ENCODE measurements at regions not wholly inside any gene's neighbourhood (a gene's known extent, or its start where the extent isn't known, plus 50 kb on each side); places are given as distances from the start of the nearest gene placed in this dataset.
"Not testable (repeated sequence)": the region's sequence is repeated elsewhere in the genome, so short reads cannot be mapped to it uniquely, and the experiment has no call there.

DNA sequence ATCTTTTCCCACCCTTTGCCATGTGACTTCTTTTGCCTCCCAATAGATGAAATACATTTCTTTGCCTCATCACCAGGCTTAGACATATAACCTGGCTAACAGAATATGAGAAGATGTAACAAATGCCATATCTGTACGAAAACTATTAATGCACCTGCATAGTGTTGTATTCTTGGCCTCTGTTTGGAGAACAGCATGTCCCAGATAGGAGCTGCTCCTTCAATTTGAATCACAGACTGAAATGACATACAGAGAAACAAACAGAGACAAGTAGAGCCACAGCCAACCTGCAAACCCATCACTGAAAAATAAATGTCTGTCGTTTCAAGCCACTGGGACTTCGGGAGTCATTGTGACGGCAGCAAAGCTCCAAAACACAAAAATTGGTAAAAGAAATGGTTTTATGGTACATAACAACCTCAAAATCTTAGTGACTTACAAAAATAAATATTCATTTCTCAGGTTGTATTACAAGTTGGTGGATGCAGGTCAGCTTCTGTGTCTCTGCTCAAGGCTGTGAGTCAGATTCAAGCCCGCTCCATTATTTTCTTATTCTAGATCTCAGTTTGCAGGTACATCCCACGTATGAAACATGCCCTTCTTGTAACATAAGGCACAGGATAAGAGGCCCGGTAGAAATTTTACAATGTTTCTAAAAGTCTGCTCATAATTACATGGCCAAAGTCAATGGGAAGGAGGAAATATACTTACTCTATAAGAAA, 171.3 kb upstream of the SOX6 start:
- no peak for ATAC-seq
- TF ChIP-seq, protein P1, sequence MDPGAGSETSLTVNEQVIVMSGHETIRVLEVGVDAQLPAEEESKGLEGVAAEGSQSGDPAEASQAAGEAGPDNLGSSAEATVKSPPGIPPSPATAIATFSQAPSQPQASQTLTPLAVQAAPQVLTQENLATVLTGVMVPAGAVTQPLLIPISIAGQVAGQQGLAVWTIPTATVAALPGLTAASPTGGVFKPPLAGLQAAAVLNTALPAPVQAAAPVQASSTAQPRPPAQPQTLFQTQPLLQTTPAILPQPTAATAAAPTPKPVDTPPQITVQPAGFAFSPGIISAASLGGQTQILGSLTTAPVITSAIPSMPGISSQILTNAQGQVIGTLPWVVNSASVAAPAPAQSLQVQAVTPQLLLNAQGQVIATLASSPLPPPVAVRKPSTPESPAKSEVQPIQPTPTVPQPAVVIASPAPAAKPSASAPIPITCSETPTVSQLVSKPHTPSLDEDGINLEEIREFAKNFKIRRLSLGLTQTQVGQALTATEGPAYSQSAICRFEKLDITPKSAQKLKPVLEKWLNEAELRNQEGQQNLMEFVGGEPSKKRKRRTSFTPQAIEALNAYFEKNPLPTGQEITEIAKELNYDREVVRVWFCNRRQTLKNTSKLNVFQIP (CRISPR knock-in tag; IDR thresholded peaks at IDR 0.05; ENCODE audit: borderline replicate concordance, low read depth) = no peak
- TF ChIP-seq ZNF8 (CRISPR knock-in tag; IDR thresholded peaks at IDR 0.05) = no peak
- no peak for TF ChIP-seq OSR1 (CRISPR knock-in tag; IDR thresholded peaks at IDR 0.05)
- TF ChIP-seq TCF4 (CRISPR knock-in tag; IDR thresholded peaks at IDR 0.05; ENCODE audit: borderline replicate concordance) = no peak
- no peak for TF ChIP-seq BACH2 (CRISPR knock-in tag; IDR thresholded peaks at IDR 0.05; ENCODE audit: borderline replicate concordance)
- TF ChIP-seq ZNF565 (CRISPR knock-in tag; conservative IDR thresholded peaks at IDR 0.05; ENCODE audit: low read depth) = no peak
- TF ChIP-seq ISL1 (CRISPR knock-in tag; IDR thresholded peaks at IDR 0.05) = no peak
- TF ChIP-seq ARNTL (CRISPR knock-in tag; IDR thresholded peaks at IDR 0.05; ENCODE audit: borderline replicate concordance, low read depth) = no peak
- no peak for TF ChIP-seq RARB (CRISPR knock-in tag; IDR thresholded peaks at IDR 0.05)
- TF ChIP-seq TOX (CRISPR knock-in tag; IDR thresholded peaks at IDR 0.05; ENCODE audit: borderline replicate concordance) = no peak
- TF ChIP-seq GLIS3 (CRISPR knock-in tag; IDR thresholded peaks at IDR 0.05) = no peak
- no peak for TF ChIP-seq ZNF70 (CRISPR knock-in tag; IDR thresholded peaks at IDR 0.05)
- TF ChIP-seq, protein P2, sequence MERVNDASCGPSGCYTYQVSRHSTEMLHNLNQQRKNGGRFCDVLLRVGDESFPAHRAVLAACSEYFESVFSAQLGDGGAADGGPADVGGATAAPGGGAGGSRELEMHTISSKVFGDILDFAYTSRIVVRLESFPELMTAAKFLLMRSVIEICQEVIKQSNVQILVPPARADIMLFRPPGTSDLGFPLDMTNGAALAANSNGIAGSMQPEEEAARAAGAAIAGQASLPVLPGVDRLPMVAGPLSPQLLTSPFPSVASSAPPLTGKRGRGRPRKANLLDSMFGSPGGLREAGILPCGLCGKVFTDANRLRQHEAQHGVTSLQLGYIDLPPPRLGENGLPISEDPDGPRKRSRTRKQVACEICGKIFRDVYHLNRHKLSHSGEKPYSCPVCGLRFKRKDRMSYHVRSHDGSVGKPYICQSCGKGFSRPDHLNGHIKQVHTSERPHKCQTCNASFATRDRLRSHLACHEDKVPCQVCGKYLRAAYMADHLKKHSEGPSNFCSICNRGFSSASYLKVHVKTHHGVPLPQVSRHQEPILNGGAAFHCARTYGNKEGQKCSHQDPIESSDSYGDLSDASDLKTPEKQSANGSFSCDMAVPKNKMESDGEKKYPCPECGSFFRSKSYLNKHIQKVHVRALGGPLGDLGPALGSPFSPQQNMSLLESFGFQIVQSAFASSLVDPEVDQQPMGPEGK (CRISPR knock-in tag; IDR thresholded peaks at IDR 0.05; ENCODE audit: borderline replicate concordance) = no peak

DNA sequence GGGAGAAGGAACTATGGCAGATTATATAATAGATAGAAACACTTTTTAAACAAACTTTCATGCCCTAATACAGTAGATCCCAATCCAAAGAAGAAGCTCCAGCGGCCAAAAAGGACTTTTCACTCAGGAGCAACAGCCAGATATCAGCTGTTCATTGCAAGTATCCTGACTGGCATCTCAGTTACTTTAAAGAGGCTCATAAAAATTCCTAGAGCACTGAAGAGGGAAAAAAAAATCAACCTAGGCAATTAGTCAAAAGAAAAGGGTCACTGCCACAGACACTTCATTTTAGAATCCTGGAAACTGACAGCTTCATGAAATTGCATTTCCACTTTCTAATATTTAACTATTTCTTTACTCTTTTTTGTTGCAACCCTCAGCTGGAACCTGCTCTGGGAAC, 170.6 kb upstream of the SOX6 start:
- TF ChIP-seq, protein P1 (CRISPR knock-in tag; IDR thresholded peaks at IDR 0.05; ENCODE audit: borderline replicate concordance, low read depth) = no peak
- no peak for TF ChIP-seq ZNF565 (CRISPR knock-in tag; conservative IDR thresholded peaks at IDR 0.05; ENCODE audit: low read depth)
- no peak for TF ChIP-seq CSDC2 (CRISPR knock-in tag; IDR thresholded peaks at IDR 0.05)
- ATAC-seq = no peak

DNA sequence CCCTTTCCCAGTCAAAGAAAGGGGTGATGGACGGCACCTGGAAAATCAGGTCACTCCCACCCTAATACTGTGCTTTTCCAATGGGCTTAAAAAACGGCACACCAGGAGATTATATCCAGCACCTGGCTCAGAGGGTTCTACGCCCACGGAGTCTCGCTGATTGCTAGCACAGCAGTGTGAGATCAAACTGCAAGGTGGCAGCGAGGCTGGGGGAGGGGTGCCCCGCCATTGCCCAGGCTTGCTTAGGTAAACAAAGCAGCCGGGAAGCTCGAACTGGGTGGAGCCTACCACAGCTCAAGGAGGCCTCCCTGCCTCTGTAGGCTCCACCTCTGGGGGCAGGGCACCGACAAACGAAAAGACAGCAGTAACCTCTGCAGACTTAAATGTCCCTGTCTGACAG, 164.4 kb upstream of the SOX6 start:
- not testable (repeated sequence) for ATAC-seq

DNA sequence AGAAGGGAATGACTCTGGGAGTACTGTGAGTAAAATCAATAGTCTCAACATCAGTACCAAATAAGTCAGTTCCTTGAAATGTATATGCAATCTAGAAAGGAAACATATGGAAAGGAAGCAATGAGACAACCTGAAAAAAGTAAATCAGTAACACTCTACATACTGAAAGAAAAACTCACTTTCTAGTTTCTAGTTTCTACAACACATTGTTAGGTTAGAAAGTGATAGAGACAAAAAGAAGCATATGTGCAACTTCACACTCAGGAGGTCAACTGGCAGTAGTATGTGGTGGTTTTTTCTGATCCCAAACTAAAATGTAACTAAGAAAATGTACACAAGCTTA, 156.5 kb upstream of the SOX6 start:
- no peak for TF ChIP-seq ZNF8 (CRISPR knock-in tag; IDR thresholded peaks at IDR 0.05)
- TF ChIP-seq, protein P3, sequence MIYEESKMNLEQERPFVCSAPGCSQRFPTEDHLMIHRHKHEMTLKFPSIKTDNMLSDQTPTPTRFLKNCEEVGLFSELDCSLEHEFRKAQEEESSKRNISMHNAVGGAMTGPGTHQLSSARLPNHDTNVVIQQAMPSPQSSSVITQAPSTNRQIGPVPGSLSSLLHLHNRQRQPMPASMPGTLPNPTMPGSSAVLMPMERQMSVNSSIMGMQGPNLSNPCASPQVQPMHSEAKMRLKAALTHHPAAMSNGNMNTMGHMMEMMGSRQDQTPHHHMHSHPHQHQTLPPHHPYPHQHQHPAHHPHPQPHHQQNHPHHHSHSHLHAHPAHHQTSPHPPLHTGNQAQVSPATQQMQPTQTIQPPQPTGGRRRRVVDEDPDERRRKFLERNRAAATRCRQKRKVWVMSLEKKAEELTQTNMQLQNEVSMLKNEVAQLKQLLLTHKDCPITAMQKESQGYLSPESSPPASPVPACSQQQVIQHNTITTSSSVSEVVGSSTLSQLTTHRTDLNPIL (CRISPR knock-in tag; IDR thresholded peaks at IDR 0.05; ENCODE audit: low read depth) = no peak
- TF ChIP-seq ARNTL (CRISPR knock-in tag; IDR thresholded peaks at IDR 0.05; ENCODE audit: borderline replicate concordance, low read depth) = no peak
- TF ChIP-seq TCF4 (CRISPR knock-in tag; IDR thresholded peaks at IDR 0.05; ENCODE audit: borderline replicate concordance) = no peak
- TF ChIP-seq TOX (CRISPR knock-in tag; IDR thresholded peaks at IDR 0.05; ENCODE audit: borderline replicate concordance) = no peak
- no peak for TF ChIP-seq ISL1 (CRISPR knock-in tag; IDR thresholded peaks at IDR 0.05)
- no peak for TF ChIP-seq ESRRG (CRISPR knock-in tag; IDR thresholded peaks at IDR 0.05)
- TF ChIP-seq, protein P1 (CRISPR knock-in tag; IDR thresholded peaks at IDR 0.05; ENCODE audit: borderline replicate concordance, low read depth) = no peak
- TF ChIP-seq, protein P4, sequence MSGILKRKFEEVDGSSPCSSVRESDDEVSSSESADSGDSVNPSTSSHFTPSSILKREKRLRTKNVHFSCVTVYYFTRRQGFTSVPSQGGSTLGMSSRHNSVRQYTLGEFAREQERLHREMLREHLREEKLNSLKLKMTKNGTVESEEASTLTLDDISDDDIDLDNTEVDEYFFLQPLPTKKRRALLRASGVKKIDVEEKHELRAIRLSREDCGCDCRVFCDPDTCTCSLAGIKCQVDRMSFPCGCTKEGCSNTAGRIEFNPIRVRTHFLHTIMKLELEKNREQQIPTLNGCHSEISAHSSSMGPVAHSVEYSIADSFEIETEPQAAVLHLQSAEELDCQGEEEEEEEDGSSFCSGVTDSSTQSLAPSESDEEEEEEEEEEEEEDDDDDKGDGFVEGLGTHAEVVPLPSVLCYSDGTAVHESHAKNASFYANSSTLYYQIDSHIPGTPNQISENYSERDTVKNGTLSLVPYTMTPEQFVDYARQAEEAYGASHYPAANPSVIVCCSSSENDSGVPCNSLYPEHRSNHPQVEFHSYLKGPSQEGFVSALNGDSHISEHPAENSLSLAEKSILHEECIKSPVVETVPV (CRISPR knock-in tag; IDR thresholded peaks at IDR 0.05) = no peak
- TF ChIP-seq ZC3H10 (CRISPR knock-in tag; IDR thresholded peaks at IDR 0.05) = no peak
- no peak for TF ChIP-seq SNAI2 (CRISPR knock-in tag; IDR thresholded peaks at IDR 0.05)
- no peak for TF ChIP-seq ZNF565 (CRISPR knock-in tag; conservative IDR thresholded peaks at IDR 0.05; ENCODE audit: low read depth)
- no peak for TF ChIP-seq ZNF70 (CRISPR knock-in tag; IDR thresholded peaks at IDR 0.05)
- TF ChIP-seq OSR1 (CRISPR knock-in tag; IDR thresholded peaks at IDR 0.05) = no peak
- TF ChIP-seq, protein P2 (CRISPR knock-in tag; IDR thresholded peaks at IDR 0.05; ENCODE audit: borderline replicate concordance) = no peak
- ATAC-seq = no peak

Measured in SK-N-SH treated with all-trans-retinoic acid at 6 μM for 48 hours (cell line).